ENCODE measurements at regions not wholly inside any gene's neighbourhood (a gene's known extent, or its start where the extent isn't known, plus 50 kb on each side); places are given as distances from the start of the nearest gene placed in this dataset.

DNA sequence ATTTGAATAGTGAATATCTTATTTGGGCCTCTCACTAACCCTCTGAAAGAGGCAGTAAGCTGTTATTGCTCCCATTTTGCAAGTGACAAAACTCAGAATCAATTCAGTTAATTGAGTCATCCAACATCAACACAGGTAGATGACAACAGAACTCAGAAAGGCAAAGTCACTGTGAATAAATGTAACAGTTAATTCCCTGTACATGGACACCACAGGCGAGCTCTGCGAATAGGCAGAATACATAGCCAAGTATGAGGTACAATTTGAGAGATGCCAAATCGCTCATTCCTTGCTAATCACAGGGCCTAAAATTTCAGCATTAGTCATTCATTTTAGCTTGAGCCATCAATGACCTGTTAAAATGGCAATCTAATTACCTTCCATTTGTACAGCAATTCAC is 52.6 kb upstream of the HECTD2 start:
- TF ChIP-seq, protein P1, sequence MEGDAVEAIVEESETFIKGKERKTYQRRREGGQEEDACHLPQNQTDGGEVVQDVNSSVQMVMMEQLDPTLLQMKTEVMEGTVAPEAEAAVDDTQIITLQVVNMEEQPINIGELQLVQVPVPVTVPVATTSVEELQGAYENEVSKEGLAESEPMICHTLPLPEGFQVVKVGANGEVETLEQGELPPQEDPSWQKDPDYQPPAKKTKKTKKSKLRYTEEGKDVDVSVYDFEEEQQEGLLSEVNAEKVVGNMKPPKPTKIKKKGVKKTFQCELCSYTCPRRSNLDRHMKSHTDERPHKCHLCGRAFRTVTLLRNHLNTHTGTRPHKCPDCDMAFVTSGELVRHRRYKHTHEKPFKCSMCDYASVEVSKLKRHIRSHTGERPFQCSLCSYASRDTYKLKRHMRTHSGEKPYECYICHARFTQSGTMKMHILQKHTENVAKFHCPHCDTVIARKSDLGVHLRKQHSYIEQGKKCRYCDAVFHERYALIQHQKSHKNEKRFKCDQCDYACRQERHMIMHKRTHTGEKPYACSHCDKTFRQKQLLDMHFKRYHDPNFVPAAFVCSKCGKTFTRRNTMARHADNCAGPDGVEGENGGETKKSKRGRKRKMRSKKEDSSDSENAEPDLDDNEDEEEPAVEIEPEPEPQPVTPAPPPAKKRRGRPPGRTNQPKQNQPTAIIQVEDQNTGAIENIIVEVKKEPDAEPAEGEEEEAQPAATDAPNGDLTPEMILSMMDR (conservative IDR thresholded peaks at IDR 0.05 in 1 of 2, IDR thresholded peaks at IDR 0.05 in 1 of 2; ENCODE audit: extremely low read depth in 1 of 2, insufficient read depth in 1 of 2, low read depth in 1 of 2, low read length in 2 of 2), result no peak
- no peak for TF ChIP-seq EZH2 (IDR thresholded peaks at IDR 0.05; ENCODE audit: borderline replicate concordance, low read length)

Measured in mammary epithelial cell (primary cell).